PC-3 (cell line): ENCODE measurements at regions not wholly inside any gene's neighbourhood (a gene's known extent, or its start where the extent isn't known, plus 50 kb on each side); places are given as distances from the start of the nearest gene placed in this dataset.

Source experiments
- CTCF ChIP-seq: fragments of 300-600 bp; sonication (generic); conservative IDR thresholded peaks from 2 replicates; pipeline ENCODE4 v1.5.1; 2017; ENCODE audit warnings: antibody characterized with exemption, low read depth, mild to moderate bottlenecking, low read length
- EZH2 ChIP-seq: fragments of 300-600 bp; sonication (generic); IDR thresholded peaks from one replicate; pipeline ENCODE4 v1.6.1; 2017; ENCODE audit warnings: antibody characterized with exemption, mild to moderate bottlenecking, low read length; ENCODE audit not compliant: unreplicated experiment

GRCh38 chr6:81263531-81264168 is 488.8 kb downstream of the TENT5A start:
- TF ChIP-seq EZH2 (no peak), CTCF (no peak)
